Embryonic facial prominence (tissue), 1 donor: ENCODE measurements at regions not wholly inside any gene's neighbourhood (a gene's known extent, or its start where the extent isn't known, plus 50 kb on each side); places are given as distances from the start of the nearest gene placed in this dataset.

Experiments
- DNase-seq: peaks from one replicate; pipeline ENCODE4 v3.0.0-alpha.2; 2016; ENCODE audit errors: extremely low spot score

GRCh38 chr22:47696776-47697175 is 934.3 kb downstream of the TBC1D22A start:
- DNase-seq = no peak

GRCh38 chr22:47695176-47695575 is 932.7 kb downstream of the TBC1D22A start:
- no peak for DNase-seq

- no peak for DNase-seq
Measured at GRCh38 chr22:47694536-47695130, 932.2 kb downstream of the TBC1D22A start.

- DNase-seq = no peak
Measured at GRCh38 chr22:47693606-47694005, 931.2 kb downstream of the TBC1D22A start.

GRCh38 chr22:47692811-47693210 is 930.4 kb downstream of the TBC1D22A start:
- DNase-seq = no peak

- DNase-seq = no peak
Measured at GRCh38 chr22:47691152-47691895, 928.9 kb downstream of the TBC1D22A start.

- DNase-seq = no peak
Measured at GRCh38 chr22:47690586-47690985, 928.1 kb downstream of the TBC1D22A start.

- DNase-seq = no peak
Measured at GRCh38 chr22:47690166-47690565, 927.7 kb downstream of the TBC1D22A start.

GRCh38 chr22:47687776-47688175 is 925.3 kb downstream of the TBC1D22A start:
- DNase-seq = no peak

GRCh38 chr22:47687346-47687655 is 924.9 kb downstream of the TBC1D22A start:
- DNase-seq = no peak

GRCh38 chr22:47686594-47687345 is 924.3 kb downstream of the TBC1D22A start:
- DNase-seq = no peak

GRCh38 chr22:47681411-47682165 is 919.1 kb downstream of the TBC1D22A start:
- no peak for DNase-seq

- DNase-seq = no peak
Measured at GRCh38 chr22:47678636-47679287, 916.3 kb downstream of the TBC1D22A start.

- no peak for DNase-seq
Measured at GRCh38 chr22:47678048-47678447, 915.6 kb downstream of the TBC1D22A start.

GRCh38 chr22:47676685-47677084 is 914.2 kb downstream of the TBC1D22A start:
- no peak for DNase-seq

GRCh38 chr22:47674600-47674999 is 912.1 kb downstream of the TBC1D22A start:
- DNase-seq = no peak

- DNase-seq = no peak
Measured at GRCh38 chr22:47673557-47673956, 911.1 kb downstream of the TBC1D22A start.

GRCh38 chr22:47672526-47672925 is 910.1 kb downstream of the TBC1D22A start:
- DNase-seq = no peak

GRCh38 chr22:47665151-47665550 is 902.7 kb downstream of the TBC1D22A start:
- no peak for DNase-seq

GRCh38 chr22:47663615-47664605 is 901.5 kb downstream of the TBC1D22A start:
- DNase-seq = no peak
